ENCODE measurements at regions not wholly inside any gene's neighbourhood (a gene's known extent, or its start where the extent isn't known, plus 50 kb on each side); places are given as distances from the start of the nearest gene placed in this dataset.

DNA sequence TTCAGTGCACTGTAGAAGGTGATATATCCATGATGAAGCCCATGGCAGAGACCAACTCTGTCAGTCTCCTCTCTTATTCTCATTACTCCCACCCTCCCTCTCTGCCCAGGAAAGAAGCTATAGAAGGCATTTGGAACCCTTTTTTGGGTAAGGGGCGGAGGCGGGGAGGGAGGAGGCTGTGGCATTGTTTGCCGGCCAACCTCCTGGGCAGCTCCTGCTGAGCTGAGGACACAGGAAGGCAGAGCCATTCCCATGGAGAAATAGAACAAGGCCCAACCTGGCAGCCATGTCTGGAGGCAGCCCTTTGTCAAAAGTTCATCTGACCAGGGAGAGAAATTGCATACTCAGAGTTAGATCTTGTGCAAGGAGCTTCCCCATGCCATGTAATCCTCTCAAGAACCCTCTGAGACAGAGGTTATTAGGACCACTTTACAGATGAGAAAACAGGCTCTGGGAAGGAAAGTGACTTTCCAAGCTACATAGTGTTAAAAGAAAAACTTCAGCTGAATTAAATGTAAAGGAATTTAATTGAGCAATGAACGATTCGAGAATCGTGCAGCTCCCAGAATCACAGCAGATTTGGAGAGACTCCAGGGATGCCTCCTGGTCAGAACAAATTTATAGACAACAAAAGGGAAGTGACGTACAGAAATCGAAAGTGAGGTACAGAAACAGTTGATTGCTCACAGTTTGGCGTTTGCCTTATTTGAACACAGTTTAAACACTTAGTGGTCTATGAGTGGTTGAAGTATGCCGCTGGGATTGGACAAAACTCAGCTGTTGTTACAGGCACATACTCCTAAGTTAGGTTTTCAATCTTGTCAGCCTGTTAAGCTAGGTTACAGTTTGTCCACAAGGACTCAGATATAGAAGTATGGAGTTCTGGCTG is 158.6 kb downstream of the MELK start:
- H3K4me3 ChIP-seq (replicated peaks; ENCODE audit: insufficient read depth, low read length) = no peak overlapping the region
- no peak for DNase-seq (ENCODE audit: low read depth in 1 of 2, low spot score in 1 of 2)
- H3K27ac ChIP-seq (replicated peaks) = no peak overlapping the region
- TF ChIP-seq, protein P1, sequence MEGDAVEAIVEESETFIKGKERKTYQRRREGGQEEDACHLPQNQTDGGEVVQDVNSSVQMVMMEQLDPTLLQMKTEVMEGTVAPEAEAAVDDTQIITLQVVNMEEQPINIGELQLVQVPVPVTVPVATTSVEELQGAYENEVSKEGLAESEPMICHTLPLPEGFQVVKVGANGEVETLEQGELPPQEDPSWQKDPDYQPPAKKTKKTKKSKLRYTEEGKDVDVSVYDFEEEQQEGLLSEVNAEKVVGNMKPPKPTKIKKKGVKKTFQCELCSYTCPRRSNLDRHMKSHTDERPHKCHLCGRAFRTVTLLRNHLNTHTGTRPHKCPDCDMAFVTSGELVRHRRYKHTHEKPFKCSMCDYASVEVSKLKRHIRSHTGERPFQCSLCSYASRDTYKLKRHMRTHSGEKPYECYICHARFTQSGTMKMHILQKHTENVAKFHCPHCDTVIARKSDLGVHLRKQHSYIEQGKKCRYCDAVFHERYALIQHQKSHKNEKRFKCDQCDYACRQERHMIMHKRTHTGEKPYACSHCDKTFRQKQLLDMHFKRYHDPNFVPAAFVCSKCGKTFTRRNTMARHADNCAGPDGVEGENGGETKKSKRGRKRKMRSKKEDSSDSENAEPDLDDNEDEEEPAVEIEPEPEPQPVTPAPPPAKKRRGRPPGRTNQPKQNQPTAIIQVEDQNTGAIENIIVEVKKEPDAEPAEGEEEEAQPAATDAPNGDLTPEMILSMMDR (IDR thresholded peaks at IDR 0.05; ENCODE audit: insufficient read depth, low read length) = no peak
- TF ChIP-seq GABPA (IDR thresholded peaks at IDR 0.05; ENCODE audit: low read depth) = no peak
- TF ChIP-seq, protein P2, sequence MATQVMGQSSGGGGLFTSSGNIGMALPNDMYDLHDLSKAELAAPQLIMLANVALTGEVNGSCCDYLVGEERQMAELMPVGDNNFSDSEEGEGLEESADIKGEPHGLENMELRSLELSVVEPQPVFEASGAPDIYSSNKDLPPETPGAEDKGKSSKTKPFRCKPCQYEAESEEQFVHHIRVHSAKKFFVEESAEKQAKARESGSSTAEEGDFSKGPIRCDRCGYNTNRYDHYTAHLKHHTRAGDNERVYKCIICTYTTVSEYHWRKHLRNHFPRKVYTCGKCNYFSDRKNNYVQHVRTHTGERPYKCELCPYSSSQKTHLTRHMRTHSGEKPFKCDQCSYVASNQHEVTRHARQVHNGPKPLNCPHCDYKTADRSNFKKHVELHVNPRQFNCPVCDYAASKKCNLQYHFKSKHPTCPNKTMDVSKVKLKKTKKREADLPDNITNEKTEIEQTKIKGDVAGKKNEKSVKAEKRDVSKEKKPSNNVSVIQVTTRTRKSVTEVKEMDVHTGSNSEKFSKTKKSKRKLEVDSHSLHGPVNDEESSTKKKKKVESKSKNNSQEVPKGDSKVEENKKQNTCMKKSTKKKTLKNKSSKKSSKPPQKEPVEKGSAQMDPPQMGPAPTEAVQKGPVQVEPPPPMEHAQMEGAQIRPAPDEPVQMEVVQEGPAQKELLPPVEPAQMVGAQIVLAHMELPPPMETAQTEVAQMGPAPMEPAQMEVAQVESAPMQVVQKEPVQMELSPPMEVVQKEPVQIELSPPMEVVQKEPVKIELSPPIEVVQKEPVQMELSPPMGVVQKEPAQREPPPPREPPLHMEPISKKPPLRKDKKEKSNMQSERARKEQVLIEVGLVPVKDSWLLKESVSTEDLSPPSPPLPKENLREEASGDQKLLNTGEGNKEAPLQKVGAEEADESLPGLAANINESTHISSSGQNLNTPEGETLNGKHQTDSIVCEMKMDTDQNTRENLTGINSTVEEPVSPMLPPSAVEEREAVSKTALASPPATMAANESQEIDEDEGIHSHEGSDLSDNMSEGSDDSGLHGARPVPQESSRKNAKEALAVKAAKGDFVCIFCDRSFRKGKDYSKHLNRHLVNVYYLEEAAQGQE (IDR thresholded peaks at IDR 0.05; ENCODE audit: insufficient replicate concordance, low read depth) = no peak
- peak; percentile 35; the same call in 1 of the 2 replicates for TF ChIP-seq SPI1 (IDR thresholded peaks at IDR 0.05; ENCODE audit: borderline replicate concordance, low read depth)
- no peak for TF ChIP-seq POLR2AphosphoS5 (IDR thresholded peaks at IDR 0.05; ENCODE audit: low read depth)
- H3K27me3 ChIP-seq (ENCODE audit: insufficient read depth, poor library complexity, severe bottlenecking) = no peaks in the 10 kb centered on the region

DNA sequence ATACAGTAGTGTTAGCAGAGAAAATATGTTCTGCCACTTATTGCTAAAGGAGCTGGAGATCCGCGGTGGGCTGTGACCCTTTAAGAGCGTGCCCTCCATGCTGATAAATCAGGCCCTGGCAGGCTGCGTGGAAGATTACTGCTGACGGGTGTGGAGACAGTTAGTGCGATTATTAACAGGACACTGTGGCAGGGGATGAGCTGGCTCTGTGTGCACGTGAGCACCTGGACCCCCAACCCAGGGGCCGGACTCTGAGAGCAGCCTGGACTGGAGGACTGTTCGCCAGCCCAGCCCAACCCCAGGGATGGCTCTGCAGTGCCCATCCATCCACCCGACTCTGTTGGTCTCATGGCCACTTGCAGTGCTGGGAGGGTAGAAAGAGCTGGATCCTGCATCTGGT is 162.0 kb downstream of the MELK start:
- TF ChIP-seq, protein P1 (IDR thresholded peaks at IDR 0.05; ENCODE audit: insufficient read depth, low read length) = no peak
- TF ChIP-seq SPI1 (IDR thresholded peaks at IDR 0.05; ENCODE audit: borderline replicate concordance, low read depth) (no peak), GABPA (IDR thresholded peaks at IDR 0.05; ENCODE audit: low read depth) (no peak), POLR2AphosphoS5 (IDR thresholded peaks at IDR 0.05; ENCODE audit: low read depth) (no peak)
- TF ChIP-seq, protein P2 (IDR thresholded peaks at IDR 0.05; ENCODE audit: insufficient replicate concordance, low read depth) = no peak
- peaks cover 7% of the 10 kb centered on the region for H3K27me3 ChIP-seq (ENCODE audit: insufficient read depth, poor library complexity, severe bottlenecking)
- no peak for DNase-seq (ENCODE audit: low read depth in 1 of 2, low spot score in 1 of 2)
- H3K27ac ChIP-seq (replicated peaks) = no peak overlapping the region
- H3K4me3 ChIP-seq (replicated peaks; ENCODE audit: insufficient read depth, low read length) = no peak overlapping the region

DNA sequence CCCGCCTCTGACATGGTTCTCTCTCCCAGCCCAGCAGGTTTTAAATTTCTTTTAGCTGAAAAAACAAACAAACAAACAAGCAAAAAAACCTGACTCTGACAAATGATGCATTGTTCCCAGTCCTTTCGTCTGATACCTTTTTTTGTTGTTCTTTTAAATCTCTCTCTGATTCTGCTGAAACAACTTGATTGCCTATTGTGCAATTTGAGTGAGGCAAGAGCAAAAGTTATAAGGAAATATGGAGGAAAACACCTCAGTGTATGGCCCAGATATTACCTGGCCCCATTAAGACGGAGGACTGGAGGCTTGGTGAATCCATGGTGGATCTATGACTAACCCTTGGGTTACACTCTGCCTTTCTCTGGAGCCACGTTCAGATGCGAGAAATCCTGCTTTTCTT is 164.0 kb downstream of the MELK start:
- no peak for TF ChIP-seq SPI1 (IDR thresholded peaks at IDR 0.05; ENCODE audit: borderline replicate concordance, low read depth)
- TF ChIP-seq, protein P1 (IDR thresholded peaks at IDR 0.05; ENCODE audit: insufficient read depth, low read length) = no peak
- no peak for TF ChIP-seq POLR2AphosphoS5 (IDR thresholded peaks at IDR 0.05; ENCODE audit: low read depth)
- no peak for TF ChIP-seq GABPA (IDR thresholded peaks at IDR 0.05; ENCODE audit: low read depth)
- TF ChIP-seq, protein P2 (IDR thresholded peaks at IDR 0.05; ENCODE audit: insufficient replicate concordance, low read depth) = no peak
- Histone ChIP-seq H3K4me3 (replicated peaks; ENCODE audit: insufficient read depth, low read length) (no peak overlapping the region), H3K27ac (replicated peaks) (no peak overlapping the region), H3K27me3 (ENCODE audit: insufficient read depth, poor library complexity, severe bottlenecking) (peaks cover 11% of the 10 kb centered on the region)
- no peak for DNase-seq (ENCODE audit: low read depth in 1 of 2, low spot score in 1 of 2)
